ENCODE measurements at regions not wholly inside any gene's neighbourhood (a gene's known extent, or its start where the extent isn't known, plus 50 kb on each side); places are given as distances from the start of the nearest gene placed in this dataset.

GRCh38 chr16:60458255-60458654, 1578.0 kb downstream of the CDH8 start:
- Histone ChIP-seq H3K9me3 (ENCODE audit: insufficient read depth, low read depth) (no peaks in the 10 kb centered on the region), H4K20me1 (ENCODE audit: insufficient read depth) (no peaks in the 10 kb centered on the region; the same call in 1 of the 2 replicates), H3K79me2 (ENCODE audit: low read depth) (no peaks in the 10 kb centered on the region), H3K4me2 (no peak overlapping the region), H2AFZ (no peak overlapping the region), H3K36me3 (ENCODE audit: low read depth) (no peaks in the 10 kb centered on the region), H3K4me3 (no peak overlapping the region), H3K9me2 (ENCODE audit: insufficient read depth) (no peaks in the 10 kb centered on the region; the same call in 1 of the 2 replicates), H3K27ac (no peak overlapping the region), H3K27me3 (ENCODE audit: insufficient read depth, low read depth) (no peaks in the 10 kb centered on the region), H3K4me1 (replicated peaks; ENCODE audit: insufficient read depth) (no peaks in the 10 kb centered on the region), H3F3A (ENCODE audit: insufficient read depth, low read depth) (no peaks in the 10 kb centered on the region)
- ChIA-PET CTCF (no interaction called here), POLR2A (ENCODE audit: unreplicated experiment) (no interaction called here)
- no peak for TF ChIP-seq CTCF (conservative IDR thresholded peaks at IDR 0.05)
- no peak for TF ChIP-seq EZH2 (IDR thresholded peaks at IDR 0.05; ENCODE audit: low read depth)
- no TSS peak for BruUV-seq (replicated peaks)
- intact Hi-C loops (cut with micrococcal nuclease; ENCODE audit: unreplicated experiment), result no loop called here
- DNase-seq, result no peak

- BruUV-seq (replicated peaks), result no TSS peak
- H3K9me3 ChIP-seq (ENCODE audit: insufficient read depth, low read depth), result no peaks in the 10 kb centered on the region
These were observed 1583.6 kb downstream of the CDH8 start for GRCh38 chr16:60452646-60453045.

GRCh38 chr16:60438894-60439293, 1597.3 kb downstream of the CDH8 start:
- H2AFZ ChIP-seq, result no peak overlapping the region
- CTCF ChIA-PET, result no interaction called here
- TF ChIP-seq EZH2 (IDR thresholded peaks at IDR 0.05; ENCODE audit: low read depth) (no peak), CTCF (conservative IDR thresholded peaks at IDR 0.05) (no peak)

More at GRCh38 chr16:60452646-60453045, 1583.6 kb downstream of the CDH8 start:
- TF ChIP-seq EZH2 (IDR thresholded peaks at IDR 0.05; ENCODE audit: low read depth) (no peak), CTCF (conservative IDR thresholded peaks at IDR 0.05) (no peak)
- Histone ChIP-seq H3K27ac (no peak overlapping the region), H3F3A (ENCODE audit: insufficient read depth, low read depth) (no peaks in the 10 kb centered on the region), H3K4me3 (no peak overlapping the region), H3K36me3 (ENCODE audit: low read depth) (no peaks in the 10 kb centered on the region), H4K20me1 (ENCODE audit: insufficient read depth) (no peaks in the 10 kb centered on the region), H3K27me3 (ENCODE audit: insufficient read depth, low read depth) (no peaks in the 10 kb centered on the region), H3K79me2 (ENCODE audit: low read depth) (no peaks in the 10 kb centered on the region), H3K4me2 (no peak overlapping the region), H2AFZ (no peak overlapping the region), H3K9me2 (ENCODE audit: insufficient read depth) (no peaks in the 10 kb centered on the region), H3K4me1 (replicated peaks; ENCODE audit: insufficient read depth) (no peaks in the 10 kb centered on the region)
- POLR2A ChIA-PET (ENCODE audit: unreplicated experiment), result no interaction called here
- CTCF ChIA-PET, result no interaction called here
- DNase-seq, result no peak
- intact Hi-C loops (cut with micrococcal nuclease; ENCODE audit: unreplicated experiment), result no loop called here

More at GRCh38 chr16:60438894-60439293, 1597.3 kb downstream of the CDH8 start:
- DNase-seq, result no peak
- Histone ChIP-seq H3K27ac (no peak overlapping the region), H3F3A (ENCODE audit: insufficient read depth, low read depth) (no peaks in the 10 kb centered on the region), H3K4me1 (replicated peaks; ENCODE audit: insufficient read depth) (no peaks in the 10 kb centered on the region), H3K9me2 (ENCODE audit: insufficient read depth) (no peaks in the 10 kb centered on the region), H3K4me3 (no peak overlapping the region), H3K4me2 (no peak overlapping the region), H4K20me1 (ENCODE audit: insufficient read depth) (no peaks in the 10 kb centered on the region), H3K27me3 (ENCODE audit: insufficient read depth, low read depth) (no peaks in the 10 kb centered on the region), H3K79me2 (ENCODE audit: low read depth) (no peaks in the 10 kb centered on the region), H3K9me3 (ENCODE audit: insufficient read depth, low read depth) (no peaks in the 10 kb centered on the region), H3K36me3 (ENCODE audit: low read depth) (no peaks in the 10 kb centered on the region)
- intact Hi-C loops (cut with micrococcal nuclease; ENCODE audit: unreplicated experiment), result no loop called here
- no TSS peak for BruUV-seq (replicated peaks)
- POLR2A ChIA-PET (ENCODE audit: unreplicated experiment), result no interaction called here

Data from PC-9 (cell line).